Neural crest cell (in vitro differentiated cells): ENCODE measurements at regions not wholly inside any gene's neighbourhood (a gene's known extent, or its start where the extent isn't known, plus 50 kb on each side); places are given as distances from the start of the nearest gene placed in this dataset.

Source experiments
- DNase-seq: peaks from one replicate; pipeline ENCODE4 v3.0.0; 2021; ENCODE audit warnings: low read depth, mixed read lengths, low spot score
- H3K27ac Mint-ChIP-seq: one replicate; pipeline ENCODE4 v1.8.0; 2021; ENCODE audit warnings: mild to moderate bottlenecking, mixed read lengths; ENCODE audit not compliant: unreplicated experiment
- H3K27me3 Mint-ChIP-seq: 2 replicates; pipeline ENCODE4 v1.8.0; 2021; ENCODE audit warnings: low read depth, mild to moderate bottlenecking, mixed read lengths
- H3K36me3 Mint-ChIP-seq: 2 replicates; pipeline ENCODE4 v1.8.0; 2021; ENCODE audit warnings: low read depth, mild to moderate bottlenecking, mixed read lengths
- H3K4me1 Mint-ChIP-seq: 2 replicates; pipeline ENCODE4 v1.8.0; 2021; ENCODE audit warnings: mixed read lengths
- H3K4me3 Mint-ChIP-seq: one replicate; pipeline ENCODE4 v1.8.0; 2021; ENCODE audit warnings: mild to moderate bottlenecking, mixed read lengths
- H3K9me3 Mint-ChIP-seq: 2 replicates; pipeline ENCODE4 v1.8.0; 2021; ENCODE audit warnings: mixed read lengths
- TF ChIP-seq, protein P1 (sequence below): fragments of 200-600 bp; sonication (generic); conservative IDR thresholded peaks from 2 replicates; pipeline ENCODE4 v1.5.0; 2021; ENCODE audit warnings: antibody characterized with exemption, mild to moderate bottlenecking

DNA sequence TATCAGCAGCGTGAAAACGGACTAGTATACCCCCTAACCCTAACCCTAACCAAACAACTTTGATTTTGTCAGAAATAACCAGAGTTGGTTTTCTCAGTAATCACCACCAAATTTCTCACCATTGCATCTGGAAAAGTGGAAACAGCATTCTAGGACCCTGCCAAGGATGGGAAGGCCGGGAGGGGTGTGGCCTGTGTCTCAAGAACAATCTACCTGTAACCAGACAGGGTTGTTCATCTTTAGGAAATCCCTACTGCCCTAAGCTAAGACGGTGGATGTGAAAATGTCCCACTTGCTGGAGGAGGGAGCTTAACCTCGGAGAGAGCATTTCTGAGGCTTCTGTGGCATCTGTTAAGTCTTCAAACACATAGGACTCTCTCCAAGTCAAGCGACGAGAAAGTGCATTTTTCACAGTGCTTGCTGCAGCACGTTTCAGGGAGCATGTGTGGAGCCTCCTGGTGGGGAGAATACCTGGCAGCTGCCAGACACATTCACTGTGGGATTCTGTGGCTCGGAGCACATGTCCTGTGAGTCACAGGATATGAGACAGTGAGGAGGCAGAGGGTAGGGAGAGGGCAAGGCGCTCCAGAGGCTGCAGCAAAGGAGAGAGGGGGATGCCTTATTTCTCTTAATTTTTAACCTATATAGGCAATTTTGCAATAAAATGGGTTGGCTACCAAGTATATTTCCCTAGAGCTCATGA is 207.5 kb downstream of the SPP2 start:
- Mint-ChIP-seq H3K4me1 (no peaks in the 10 kb centered on the region), H3K4me3 (no peak overlapping the region), H3K27me3 (no peaks in the 10 kb centered on the region), H3K36me3 (no peaks in the 10 kb centered on the region), H3K9me3 (peaks cover 2% of the 10 kb centered on the region), H3K27ac (no peak overlapping the region)
- no peak for DNase-seq
- TF ChIP-seq, protein P1, sequence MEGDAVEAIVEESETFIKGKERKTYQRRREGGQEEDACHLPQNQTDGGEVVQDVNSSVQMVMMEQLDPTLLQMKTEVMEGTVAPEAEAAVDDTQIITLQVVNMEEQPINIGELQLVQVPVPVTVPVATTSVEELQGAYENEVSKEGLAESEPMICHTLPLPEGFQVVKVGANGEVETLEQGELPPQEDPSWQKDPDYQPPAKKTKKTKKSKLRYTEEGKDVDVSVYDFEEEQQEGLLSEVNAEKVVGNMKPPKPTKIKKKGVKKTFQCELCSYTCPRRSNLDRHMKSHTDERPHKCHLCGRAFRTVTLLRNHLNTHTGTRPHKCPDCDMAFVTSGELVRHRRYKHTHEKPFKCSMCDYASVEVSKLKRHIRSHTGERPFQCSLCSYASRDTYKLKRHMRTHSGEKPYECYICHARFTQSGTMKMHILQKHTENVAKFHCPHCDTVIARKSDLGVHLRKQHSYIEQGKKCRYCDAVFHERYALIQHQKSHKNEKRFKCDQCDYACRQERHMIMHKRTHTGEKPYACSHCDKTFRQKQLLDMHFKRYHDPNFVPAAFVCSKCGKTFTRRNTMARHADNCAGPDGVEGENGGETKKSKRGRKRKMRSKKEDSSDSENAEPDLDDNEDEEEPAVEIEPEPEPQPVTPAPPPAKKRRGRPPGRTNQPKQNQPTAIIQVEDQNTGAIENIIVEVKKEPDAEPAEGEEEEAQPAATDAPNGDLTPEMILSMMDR = peak; percentile 64

DNA sequence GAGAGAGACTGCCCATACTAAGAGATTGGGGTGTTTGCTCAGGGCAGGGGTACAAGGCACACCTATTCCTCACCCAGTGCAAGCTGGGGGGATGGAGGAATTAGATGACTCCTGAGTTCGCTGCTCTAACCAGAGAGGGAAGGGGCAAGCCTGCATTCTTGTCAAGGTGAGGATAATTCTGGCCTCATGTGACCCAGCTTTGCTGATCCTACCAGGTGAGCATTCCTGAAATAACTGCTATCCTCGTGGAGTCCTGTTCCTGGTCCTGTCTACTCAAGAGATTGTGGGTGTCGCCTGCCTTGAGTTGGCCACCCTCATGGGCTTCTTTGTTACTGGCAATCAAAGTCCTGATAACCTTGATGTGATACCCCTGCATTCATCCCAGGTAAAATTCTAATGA is 206.0 kb downstream of the SPP2 start:
- Mint-ChIP-seq H3K27ac (no peak overlapping the region), H3K36me3 (no peaks in the 10 kb centered on the region), H3K9me3 (no peaks in the 10 kb centered on the region), H3K4me3 (no peak overlapping the region), H3K4me1 (no peaks in the 10 kb centered on the region), H3K27me3 (no peaks in the 10 kb centered on the region)
- no peak for DNase-seq
- TF ChIP-seq, protein P1 = no peak

DNA sequence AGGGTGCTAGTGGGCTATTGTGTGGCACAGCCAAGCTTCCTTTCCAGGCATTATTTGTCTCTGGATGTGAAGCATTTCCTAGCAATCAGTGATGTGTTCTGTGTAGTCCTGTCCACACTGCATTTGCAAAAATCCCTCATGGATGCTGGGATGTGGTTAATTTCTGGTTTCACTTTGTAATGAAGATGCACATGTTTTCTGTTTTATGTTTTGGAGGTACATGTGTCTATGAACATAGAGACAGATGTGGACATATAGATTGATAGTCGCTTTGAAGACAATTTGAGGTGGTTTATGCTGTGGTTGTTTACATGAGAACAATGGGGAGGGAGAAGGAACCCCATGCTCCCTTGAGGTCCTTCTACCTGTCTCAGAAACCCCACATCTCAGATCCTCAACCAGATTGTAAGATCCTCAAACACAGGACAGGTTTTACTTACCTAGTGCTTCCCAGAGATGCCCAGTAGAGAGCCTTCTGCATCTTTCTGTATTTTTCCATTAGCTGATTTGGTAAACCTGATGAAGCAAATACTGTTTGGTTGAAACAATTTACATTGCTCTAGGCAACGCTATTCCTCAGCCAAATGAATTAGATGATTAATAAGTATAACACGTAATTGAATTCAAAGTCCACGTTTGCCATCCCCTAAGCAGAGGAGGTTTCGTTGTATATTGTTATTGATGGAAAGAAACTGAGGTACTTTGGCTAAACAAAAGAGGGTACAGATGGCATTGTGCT is 204.4 kb downstream of the SPP2 start:
- H3K36me3 Mint-ChIP-seq = no peaks in the 10 kb centered on the region
- TF ChIP-seq, protein P1 = no peak
- no peak overlapping the region for H3K4me3 Mint-ChIP-seq
- no peaks in the 10 kb centered on the region for H3K9me3 Mint-ChIP-seq
- H3K27me3 Mint-ChIP-seq = no peaks in the 10 kb centered on the region
- H3K4me1 Mint-ChIP-seq = no peaks in the 10 kb centered on the region
- no peak overlapping the region for H3K27ac Mint-ChIP-seq
- no peak for DNase-seq

DNA sequence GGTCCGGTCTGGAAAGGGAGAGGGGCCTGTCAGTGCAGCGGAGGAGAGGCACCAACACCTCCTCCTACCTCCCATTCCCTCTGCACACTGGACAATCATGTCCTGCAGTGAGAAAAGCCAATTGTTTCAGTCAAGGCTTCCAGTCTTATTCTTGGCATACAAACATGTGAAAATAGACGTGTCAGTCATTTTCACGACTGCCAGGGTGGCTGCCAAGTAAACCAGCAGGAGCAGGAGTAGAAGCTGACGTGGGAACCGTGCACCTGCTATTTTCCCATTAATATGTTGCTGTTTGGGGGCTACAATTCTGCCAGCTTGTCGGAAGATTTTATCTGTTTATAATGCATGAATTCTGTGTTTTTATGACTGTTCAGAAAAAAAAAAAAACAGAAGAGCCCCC is 202.3 kb downstream of the SPP2 start:
- Mint-ChIP-seq H3K4me3 (no peak overlapping the region), H3K27me3 (no peaks in the 10 kb centered on the region), H3K36me3 (peaks cover 2% of the 10 kb centered on the region), H3K9me3 (peaks cover 2% of the 10 kb centered on the region), H3K4me1 (peaks cover 4% of the 10 kb centered on the region), H3K27ac (no peak overlapping the region)
- no peak for DNase-seq
- TF ChIP-seq, protein P1 = no peak

DNA sequence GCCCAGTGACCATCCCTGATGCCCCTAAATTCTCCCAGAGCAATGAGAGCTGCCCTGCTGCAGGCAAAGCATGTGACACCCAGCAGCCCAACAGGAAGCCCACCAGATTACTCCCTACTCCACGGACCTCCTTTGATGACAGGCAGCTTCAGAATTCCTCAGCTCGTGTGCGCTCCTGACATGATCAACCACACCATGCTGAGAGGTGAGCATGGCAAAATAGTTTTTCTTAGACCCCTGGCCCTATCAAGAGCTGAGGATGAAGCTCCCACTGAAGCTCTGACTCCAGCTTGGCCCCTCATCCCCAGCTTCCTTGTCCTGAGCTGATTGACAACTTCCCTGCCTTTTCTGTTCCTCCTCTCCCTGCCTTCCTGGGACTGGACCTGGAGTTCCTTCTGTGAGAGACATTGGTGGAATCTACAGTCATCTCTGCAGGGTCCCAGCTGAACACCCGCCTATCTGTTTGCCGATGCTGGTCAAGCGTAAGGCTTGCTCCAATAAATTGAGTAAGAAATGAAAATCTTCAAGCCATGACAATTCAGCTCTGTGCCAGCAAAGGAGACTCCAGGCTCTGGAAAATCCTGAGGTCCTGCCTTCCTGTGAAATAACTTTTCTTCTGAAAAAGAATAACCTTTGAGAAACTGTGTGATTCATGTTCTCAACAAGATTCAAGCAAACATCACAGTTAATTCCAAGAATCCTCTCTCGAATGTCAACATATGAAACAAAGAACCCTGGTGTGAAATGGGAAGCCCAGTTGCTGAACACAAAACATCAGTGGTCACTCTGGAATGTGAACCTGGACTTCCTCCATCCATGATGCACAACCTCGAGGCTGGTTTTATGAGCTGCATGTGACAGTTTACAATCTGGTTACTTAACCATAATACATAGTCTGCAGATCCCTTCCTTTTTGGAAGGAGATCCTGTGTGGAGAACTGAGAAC is 201.1 kb downstream of the SPP2 start:
- H3K4me1 Mint-ChIP-seq = peaks cover 4% of the 10 kb centered on the region
- H3K36me3 Mint-ChIP-seq = peaks cover 2% of the 10 kb centered on the region
- peaks cover 2% of the 10 kb centered on the region for H3K9me3 Mint-ChIP-seq
- H3K27me3 Mint-ChIP-seq = no peaks in the 10 kb centered on the region
- no peak overlapping the region for H3K4me3 Mint-ChIP-seq
- H3K27ac Mint-ChIP-seq = peak overlapping the region; percentile 40
- TF ChIP-seq, protein P1 = no peak
- DNase-seq = no peak
